ENCODE measurements at regions not wholly inside any gene's neighbourhood (a gene's known extent, or its start where the extent isn't known, plus 50 kb on each side); places are given as distances from the start of the nearest gene placed in this dataset.

DNA sequence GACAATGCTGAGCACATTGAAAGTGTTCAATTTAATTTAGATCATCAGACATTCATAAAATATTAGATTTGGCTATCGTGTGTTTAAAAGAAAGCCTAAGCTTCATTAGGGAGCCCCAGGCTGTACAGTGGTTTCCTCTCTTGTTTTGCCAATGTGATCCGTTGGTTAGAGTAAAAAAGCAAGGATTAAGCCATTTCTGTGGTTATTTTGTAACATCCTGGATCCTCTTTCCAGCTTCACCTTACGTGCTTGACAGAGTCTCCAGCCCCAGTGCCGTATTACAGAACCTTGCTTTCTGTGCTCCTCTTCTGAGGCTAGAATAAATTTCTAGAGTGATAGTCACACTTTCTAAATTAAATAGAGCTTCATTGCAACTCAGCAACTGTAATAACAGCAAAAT is 289.3 kb upstream of the LINC00305 start:
- Histone ChIP-seq H3K4me3 (replicated peaks in 1 of 4; ENCODE audit: control extremely low read depth in 1 of 4, insufficient read depth in 1 of 4, low read depth in 3 of 4, low read length in 4 of 4) (no peak overlapping the region), H3K27ac (ENCODE audit: insufficient read depth, low read length) (no peak overlapping the region)
- DNase-seq (ENCODE audit: low read depth in 2 of 2), result no peak

DNA sequence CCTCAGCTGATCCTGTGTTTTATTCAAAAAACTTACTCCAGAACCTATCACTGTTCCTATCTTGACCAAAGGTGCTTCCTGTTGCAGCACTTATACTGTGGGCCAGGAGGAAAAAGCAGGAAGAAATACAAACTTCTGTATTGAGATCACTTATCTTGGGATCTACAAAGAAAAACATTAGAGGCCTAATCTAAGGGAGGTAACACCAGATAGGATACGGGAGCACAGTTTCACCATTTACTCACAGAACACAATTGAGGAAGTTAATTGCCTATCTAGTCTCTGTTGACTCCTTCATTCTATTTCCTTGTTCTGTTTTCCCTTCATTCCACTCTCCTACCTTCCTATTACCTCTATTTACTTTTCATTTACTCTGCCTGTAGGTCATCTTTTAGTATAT is 287.2 kb upstream of the LINC00305 start:
- Histone ChIP-seq H2AFZ (ENCODE audit: low read length) (no peak overlapping the region), H3K27me3 (ENCODE audit: control insufficient read depth, insufficient read depth, low read length) (no peaks in the 10 kb centered on the region), H3K4me2 (ENCODE audit: extremely low read depth, insufficient read depth, low read length) (no peak overlapping the region), H3K27ac (ENCODE audit: insufficient read depth, low read length) (no peak overlapping the region), H4K20me1 (ENCODE audit: control insufficient read depth, extremely low read depth, insufficient read depth, low read length) (no peaks in the 10 kb centered on the region), H3K4me3 (replicated peaks in 1 of 4; ENCODE audit: control extremely low read depth in 1 of 4, insufficient read depth in 1 of 4, low read depth in 3 of 4, low read length in 4 of 4) (no peak overlapping the region), H3K4me1 (ENCODE audit: control insufficient read depth, extremely low read depth, insufficient read depth, low read length) (no peaks in the 10 kb centered on the region), H3K9me3 (ENCODE audit: control insufficient read depth, insufficient read depth, low read depth, low read length) (no peaks in the 10 kb centered on the region), H3K79me2 (ENCODE audit: control insufficient read depth, insufficient read depth, low read length) (no peaks in the 10 kb centered on the region), H3K9ac (ENCODE audit: insufficient read depth, low read length) (no peak overlapping the region), H3K36me3 (ENCODE audit: control insufficient read depth, insufficient read depth, low read length) (no peaks in the 10 kb centered on the region)
- DNase-seq (ENCODE audit: low read depth in 2 of 2), result no peak
- no peak for TF ChIP-seq EZH2 (IDR thresholded peaks at IDR 0.05; ENCODE audit: low read length, missing control alignments)
- TF ChIP-seq, protein P1, sequence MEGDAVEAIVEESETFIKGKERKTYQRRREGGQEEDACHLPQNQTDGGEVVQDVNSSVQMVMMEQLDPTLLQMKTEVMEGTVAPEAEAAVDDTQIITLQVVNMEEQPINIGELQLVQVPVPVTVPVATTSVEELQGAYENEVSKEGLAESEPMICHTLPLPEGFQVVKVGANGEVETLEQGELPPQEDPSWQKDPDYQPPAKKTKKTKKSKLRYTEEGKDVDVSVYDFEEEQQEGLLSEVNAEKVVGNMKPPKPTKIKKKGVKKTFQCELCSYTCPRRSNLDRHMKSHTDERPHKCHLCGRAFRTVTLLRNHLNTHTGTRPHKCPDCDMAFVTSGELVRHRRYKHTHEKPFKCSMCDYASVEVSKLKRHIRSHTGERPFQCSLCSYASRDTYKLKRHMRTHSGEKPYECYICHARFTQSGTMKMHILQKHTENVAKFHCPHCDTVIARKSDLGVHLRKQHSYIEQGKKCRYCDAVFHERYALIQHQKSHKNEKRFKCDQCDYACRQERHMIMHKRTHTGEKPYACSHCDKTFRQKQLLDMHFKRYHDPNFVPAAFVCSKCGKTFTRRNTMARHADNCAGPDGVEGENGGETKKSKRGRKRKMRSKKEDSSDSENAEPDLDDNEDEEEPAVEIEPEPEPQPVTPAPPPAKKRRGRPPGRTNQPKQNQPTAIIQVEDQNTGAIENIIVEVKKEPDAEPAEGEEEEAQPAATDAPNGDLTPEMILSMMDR (conservative IDR thresholded peaks at IDR 0.05 in 1 of 2, IDR thresholded peaks at IDR 0.05 in 1 of 2; ENCODE audit: low read depth in 1 of 2, low read length in 2 of 2), result no peak

More for the DNA sequence above, 289.3 kb upstream of the LINC00305 start:
- H3K27me3 ChIP-seq (ENCODE audit: control insufficient read depth, insufficient read depth, low read length), result no peaks in the 10 kb centered on the region
- H3K4me2 ChIP-seq (ENCODE audit: extremely low read depth, insufficient read depth, low read length), result no peak overlapping the region
- no peak overlapping the region for H2AFZ ChIP-seq (ENCODE audit: low read length)
- H3K4me1 ChIP-seq (ENCODE audit: control insufficient read depth, extremely low read depth, insufficient read depth, low read length), result no peaks in the 10 kb centered on the region
- no peak overlapping the region for H3K9ac ChIP-seq (ENCODE audit: insufficient read depth, low read length)
- no peaks in the 10 kb centered on the region for H3K79me2 ChIP-seq (ENCODE audit: control insufficient read depth, insufficient read depth, low read length)
- no peaks in the 10 kb centered on the region for H3K9me3 ChIP-seq (ENCODE audit: control insufficient read depth, insufficient read depth, low read depth, low read length)
- TF ChIP-seq, protein P1 (conservative IDR thresholded peaks at IDR 0.05 in 1 of 2, IDR thresholded peaks at IDR 0.05 in 1 of 2; ENCODE audit: low read depth in 1 of 2, low read length in 2 of 2), result no peak
- no peak for TF ChIP-seq EZH2 (IDR thresholded peaks at IDR 0.05; ENCODE audit: low read length, missing control alignments)
- H3K36me3 ChIP-seq (ENCODE audit: control insufficient read depth, insufficient read depth, low read length), result no peaks in the 10 kb centered on the region
- no peaks in the 10 kb centered on the region for H4K20me1 ChIP-seq (ENCODE audit: control insufficient read depth, extremely low read depth, insufficient read depth, low read length)

DNA sequence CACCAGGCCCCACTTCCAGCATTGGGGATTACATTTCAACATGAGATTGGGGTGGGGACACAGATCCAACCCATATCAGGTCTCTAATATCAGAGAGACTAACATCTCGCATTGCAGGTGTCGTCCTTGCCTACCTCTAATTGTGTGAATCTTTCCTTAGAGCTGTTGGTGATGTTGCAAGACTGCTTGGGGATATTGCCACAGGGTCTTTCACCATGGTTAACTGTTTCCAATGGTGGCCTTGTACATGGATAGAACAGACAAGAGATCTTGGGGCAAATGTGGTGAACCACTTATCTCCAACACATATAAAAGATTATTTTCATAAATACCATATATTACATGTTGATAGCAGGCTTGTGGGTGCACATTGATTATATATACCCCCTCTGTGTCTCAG is 270.3 kb upstream of the LINC00305 start:
- TF ChIP-seq, protein P1 (conservative IDR thresholded peaks at IDR 0.05 in 1 of 2, IDR thresholded peaks at IDR 0.05 in 1 of 2; ENCODE audit: low read depth in 1 of 2, low read length in 2 of 2), result no peak
- TF ChIP-seq EZH2 (IDR thresholded peaks at IDR 0.05; ENCODE audit: low read length, missing control alignments), result no peak
- Histone ChIP-seq H3K4me1 (ENCODE audit: control insufficient read depth, extremely low read depth, insufficient read depth, low read length) (no peaks in the 10 kb centered on the region), H3K9ac (ENCODE audit: insufficient read depth, low read length) (no peak overlapping the region), H3K79me2 (ENCODE audit: control insufficient read depth, insufficient read depth, low read length) (no peaks in the 10 kb centered on the region), H3K4me2 (ENCODE audit: extremely low read depth, insufficient read depth, low read length) (no peak overlapping the region), H3K27me3 (ENCODE audit: control insufficient read depth, insufficient read depth, low read length) (no peaks in the 10 kb centered on the region), H3K9me3 (ENCODE audit: control insufficient read depth, insufficient read depth, low read depth, low read length) (no peaks in the 10 kb centered on the region), H4K20me1 (ENCODE audit: control insufficient read depth, extremely low read depth, insufficient read depth, low read length) (no peaks in the 10 kb centered on the region), H2AFZ (ENCODE audit: low read length) (no peak overlapping the region), H3K36me3 (ENCODE audit: control insufficient read depth, insufficient read depth, low read length) (no peaks in the 10 kb centered on the region), H3K27ac (ENCODE audit: insufficient read depth, low read length) (no peak overlapping the region), H3K4me3 (replicated peaks in 1 of 4; ENCODE audit: control extremely low read depth in 1 of 4, insufficient read depth in 1 of 4, low read depth in 3 of 4, low read length in 4 of 4) (no peak overlapping the region)
- no peak for DNase-seq (ENCODE audit: low read depth in 2 of 2)

Measured in fibroblast of lung (primary cell).